Keratinocyte (primary cell): ENCODE measurements at regions not wholly inside any gene's neighbourhood (a gene's known extent, or its start where the extent isn't known, plus 50 kb on each side); places are given as distances from the start of the nearest gene placed in this dataset.

Experiments
- DNase-seq: peaks from one replicate; pipeline ENCODE4 v3.0.0-alpha.2; 2011; ENCODE audit warnings: low read depth, missing footprints, low spot score
- FAIRE-seq: peaks from 2 replicates; lab custom pipeline; 2011; peaks lifted over from hg19 to GRCh38; lab: Jason Lieb, UNC
- H2AFZ ChIP-seq: 2 replicates; pipeline ENCODE4 v1.6.0; 2012; ENCODE audit warnings: low read length, control low read depth, inconsistent platforms; ENCODE audit not compliant: control insufficient read depth
- H3K27ac ChIP-seq: 2 replicates; pipeline ENCODE4 v1.5.1; 2011; ENCODE audit warnings: low read length; ENCODE audit not compliant: control insufficient read depth, insufficient read depth
- H3K27me3 ChIP-seq: 3 replicates; pipeline ENCODE4 v1.6.0; 2011; ENCODE audit warnings: low read length; ENCODE audit not compliant: control insufficient read depth, insufficient read depth; ENCODE audit errors: extremely low read depth
- H3K36me3 ChIP-seq, 2 experiments: 2 replicates in 1 of 2; 3 replicates in 1 of 2; pipeline ENCODE4 v1.5.1; 2011; ENCODE audit warnings: low read length in 2 of 2, mild to moderate bottlenecking in 1 of 2; ENCODE audit not compliant: control insufficient read depth in 2 of 2, insufficient read depth in 2 of 2; ENCODE audit errors: extremely low read depth in 1 of 2
- H3K4me1 ChIP-seq: 3 replicates; pipeline ENCODE4 v1.5.1; 2011; ENCODE audit warnings: low read length; ENCODE audit not compliant: control insufficient read depth, insufficient read depth; ENCODE audit errors: extremely low read depth
- H3K4me2 ChIP-seq: 3 replicates; pipeline ENCODE4 v1.6.0; 2011; ENCODE audit warnings: low read depth, low read length; ENCODE audit not compliant: control insufficient read depth, insufficient read depth; ENCODE audit errors: extremely low read depth
- H3K4me3 ChIP-seq, 3 experiments: fragments of 200-600 bp in 1 of 3; sonication (generic) in 1 of 3; 2 replicates in 2 of 3; 3 replicates in 1 of 3; pipeline ENCODE4 v1.5.1; 2011 to 2016; ENCODE audit warnings: low read length in 3 of 3, mild to moderate bottlenecking in 3 of 3, control low read depth in 2 of 3, inconsistent platforms in 1 of 3, low read depth in 1 of 3, mixed read lengths in 1 of 3, mixed run types in 1 of 3, moderate library complexity in 1 of 3; ENCODE audit not compliant: control insufficient read depth in 2 of 3, insufficient read depth in 2 of 3; ENCODE audit errors: extremely low read depth in 1 of 3
- H3K79me2 ChIP-seq: 2 replicates; pipeline ENCODE4 v1.6.0; 2012; ENCODE audit warnings: low read length; ENCODE audit not compliant: control insufficient read depth, insufficient read depth
- H3K9ac ChIP-seq: 3 replicates; pipeline ENCODE4 v1.6.0; 2011; ENCODE audit warnings: low read length; ENCODE audit not compliant: control insufficient read depth, insufficient read depth; ENCODE audit errors: extremely low read depth
- H3K9me1 ChIP-seq: 3 replicates; pipeline ENCODE4 v1.6.0; 2011; ENCODE audit warnings: low read length; ENCODE audit not compliant: control insufficient read depth, insufficient read depth; ENCODE audit errors: extremely low read depth
- H3K9me3 ChIP-seq: 2 replicates; pipeline ENCODE4 v1.5.1; 2012; ENCODE audit warnings: low read depth, low read length; ENCODE audit not compliant: control insufficient read depth
- H4K20me1 ChIP-seq: 3 replicates; pipeline ENCODE4 v1.6.0; 2011; ENCODE audit warnings: low read length; ENCODE audit not compliant: control insufficient read depth, insufficient read depth; ENCODE audit errors: extremely low read depth
- EZH2 ChIP-seq: IDR thresholded peaks from one replicate; pipeline ENCODE4 v1.6.1; 2012; ENCODE audit warnings: inconsistent platforms, mild to moderate bottlenecking, low read length, moderate library complexity
- dilution Hi-C: fragments of 300-500 bp; cut with MboI; formaldehyde crosslinking; loops from one replicate; pipeline ENCODE4 v1.7.0; 2020; ENCODE audit warnings: low sequenced_read_pairs; ENCODE audit not compliant: extremely low pct_ligation_motif_present
- TF ChIP-seq, protein P1 (sequence below), 3 experiments: IDR thresholded peaks in 1 of 3; conservative IDR thresholded peaks in 1 of 3; optimal IDR thresholded peaks in 1 of 3; 2 replicates in 2 of 3; 3 replicates in 1 of 3; pipeline versions ENCODE3 to v1.5.1; 2011; ENCODE audit warnings: low read length in 3 of 3, mild to moderate bottlenecking in 3 of 3, moderate library complexity in 2 of 3, control low read depth in 1 of 3, inconsistent platforms in 1 of 3; ENCODE audit not compliant: insufficient read depth in 2 of 3; ENCODE audit errors: extremely low read depth in 1 of 3

DNA sequence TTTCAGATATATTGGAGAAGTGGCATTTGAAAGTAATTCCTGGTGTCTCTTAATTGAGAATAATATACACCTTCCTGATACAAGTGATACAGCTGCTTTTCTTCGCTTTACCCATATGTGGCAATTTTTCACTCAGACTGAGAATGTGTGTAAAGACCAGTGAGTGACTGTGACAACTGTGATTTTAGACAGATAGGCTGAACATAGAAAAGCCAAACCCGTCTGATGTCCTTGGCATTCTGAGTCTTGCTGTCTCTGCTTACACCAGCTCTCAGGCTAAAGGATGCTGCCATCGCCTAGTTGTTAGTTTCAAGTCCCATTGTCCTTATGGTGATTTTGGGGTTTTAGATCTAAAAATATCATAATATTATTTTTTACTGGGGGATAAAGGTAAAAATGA is 492.6 kb downstream of the RFC3 start:
- H3K4me1 ChIP-seq: peaks cover 8% of the 10 kb centered on the region
- no peaks in the 10 kb centered on the region for H3K9me3 ChIP-seq
- H3K27ac ChIP-seq: no peak overlapping the region
- H2AFZ ChIP-seq: no peak overlapping the region
- no peaks in the 10 kb centered on the region for H3K36me3 ChIP-seq
- H3K4me3 ChIP-seq: no peak overlapping the region
- dilution Hi-C loops: no loop called here
- H3K4me2 ChIP-seq: no peak overlapping the region
- no peak overlapping the region for H3K9ac ChIP-seq
- FAIRE-seq (no peak), DNase-seq (no peak)
- no peaks in the 10 kb centered on the region for H3K9me1 ChIP-seq
- H3K79me2 ChIP-seq: no peaks in the 10 kb centered on the region
- no peak for TF ChIP-seq EZH2
- TF ChIP-seq, protein P1, sequence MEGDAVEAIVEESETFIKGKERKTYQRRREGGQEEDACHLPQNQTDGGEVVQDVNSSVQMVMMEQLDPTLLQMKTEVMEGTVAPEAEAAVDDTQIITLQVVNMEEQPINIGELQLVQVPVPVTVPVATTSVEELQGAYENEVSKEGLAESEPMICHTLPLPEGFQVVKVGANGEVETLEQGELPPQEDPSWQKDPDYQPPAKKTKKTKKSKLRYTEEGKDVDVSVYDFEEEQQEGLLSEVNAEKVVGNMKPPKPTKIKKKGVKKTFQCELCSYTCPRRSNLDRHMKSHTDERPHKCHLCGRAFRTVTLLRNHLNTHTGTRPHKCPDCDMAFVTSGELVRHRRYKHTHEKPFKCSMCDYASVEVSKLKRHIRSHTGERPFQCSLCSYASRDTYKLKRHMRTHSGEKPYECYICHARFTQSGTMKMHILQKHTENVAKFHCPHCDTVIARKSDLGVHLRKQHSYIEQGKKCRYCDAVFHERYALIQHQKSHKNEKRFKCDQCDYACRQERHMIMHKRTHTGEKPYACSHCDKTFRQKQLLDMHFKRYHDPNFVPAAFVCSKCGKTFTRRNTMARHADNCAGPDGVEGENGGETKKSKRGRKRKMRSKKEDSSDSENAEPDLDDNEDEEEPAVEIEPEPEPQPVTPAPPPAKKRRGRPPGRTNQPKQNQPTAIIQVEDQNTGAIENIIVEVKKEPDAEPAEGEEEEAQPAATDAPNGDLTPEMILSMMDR (optimal IDR thresholded peaks at IDR 0.05 in 1 of 3, IDR thresholded peaks at IDR 0.05 in 1 of 3, conservative IDR thresholded peaks at IDR 0.05 in 1 of 3; ENCODE audit: extremely low read depth in 1 of 3, insufficient read depth in 2 of 3, low read length in 3 of 3): no peak
- no peaks in the 10 kb centered on the region for H4K20me1 ChIP-seq
- no peaks in the 10 kb centered on the region for H3K27me3 ChIP-seq

DNA sequence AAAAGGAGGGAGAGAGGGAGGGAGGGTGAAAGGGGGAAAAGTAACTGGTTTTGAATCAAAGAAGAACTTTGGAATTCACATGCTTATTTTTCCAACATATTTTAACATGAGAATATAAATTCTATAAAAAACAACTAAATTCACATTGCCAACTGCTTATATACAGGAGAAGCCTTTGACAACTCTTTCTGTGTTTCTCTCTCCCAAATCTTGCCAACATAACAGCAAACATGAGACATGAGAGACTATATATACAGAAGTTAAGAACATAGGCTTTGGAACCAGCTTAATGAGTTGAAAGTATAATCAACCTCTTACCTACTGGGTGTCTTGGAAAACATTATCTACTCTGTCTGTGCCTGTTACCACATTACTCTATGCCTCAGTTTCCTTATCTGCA is 493.3 kb downstream of the RFC3 start:
- Histone ChIP-seq H3K4me1 (peaks cover 8% of the 10 kb centered on the region), H4K20me1 (no peaks in the 10 kb centered on the region), H3K27me3 (no peaks in the 10 kb centered on the region), H3K36me3 (no peaks in the 10 kb centered on the region), H3K4me2 (no peak overlapping the region), H3K9ac (no peak overlapping the region), H3K9me3 (no peaks in the 10 kb centered on the region), H3K4me3 (no peak overlapping the region), H3K79me2 (no peaks in the 10 kb centered on the region), H3K27ac (no peak overlapping the region), H2AFZ (no peak overlapping the region), H3K9me1 (no peaks in the 10 kb centered on the region)
- FAIRE-seq (no peak), DNase-seq (no peak)
- dilution Hi-C loops: no loop called here
- no peak for TF ChIP-seq EZH2
- TF ChIP-seq, protein P1 (optimal IDR thresholded peaks at IDR 0.05 in 1 of 3, IDR thresholded peaks at IDR 0.05 in 1 of 3, conservative IDR thresholded peaks at IDR 0.05 in 1 of 3; ENCODE audit: extremely low read depth in 1 of 3, insufficient read depth in 2 of 3, low read length in 3 of 3): no peak
